Activated CD8-positive, alpha-beta memory T cell treated with anti-CD3 and anti-CD28 coated beads, Interleukin-2, amount 10 ng/mL, durations not matched to agents 7 days and 5 days (primary cell): ENCODE measurements at regions not wholly inside any gene's neighbourhood (a gene's known extent, or its start where the extent isn't known, plus 50 kb on each side); places are given as distances from the start of the nearest gene placed in this dataset.

ENCODE experiments used
- ATAC-seq: fragments of 150-1000 bp; cut with Tn5 transposase; one replicate; pipeline ENCODE4 v1.10.0; 2021; ENCODE audit warnings: moderate library complexity
- CTCF ChIA-PET: fragments of 350-600 bp; sonication (Branson Sonifier 250); formaldehyde crosslinking; loops from one replicate; lab custom pipeline; 2021; ENCODE audit warnings: antibody characterized with exemption; lab: Charles Lee
- DNase-seq: peaks from one replicate; pipeline ENCODE4 v3.0.0-alpha.2; 2020
- H3K27ac Mint-ChIP-seq: one replicate; pipeline ENCODE4 v1.8.0; 2021; ENCODE audit warnings: mild to moderate bottlenecking, mixed read lengths
- H3K27me3 Mint-ChIP-seq: one replicate; pipeline ENCODE4 v1.8.0; 2021; ENCODE audit warnings: mixed read lengths
- H3K36me3 Mint-ChIP-seq: one replicate; pipeline ENCODE4 v1.8.0; 2021; ENCODE audit warnings: mild to moderate bottlenecking, mixed read lengths
- H3K4me1 Mint-ChIP-seq: one replicate; pipeline ENCODE4 v1.8.0; 2021; ENCODE audit warnings: mixed read lengths
- H3K4me3 Mint-ChIP-seq: one replicate; pipeline ENCODE4 v1.8.0; 2021; ENCODE audit warnings: mild to moderate bottlenecking, moderate library complexity, mixed read lengths
- H3K9me3 Mint-ChIP-seq: one replicate; pipeline ENCODE4 v1.8.0; 2022; ENCODE audit warnings: low read depth, mixed read lengths

DNA sequence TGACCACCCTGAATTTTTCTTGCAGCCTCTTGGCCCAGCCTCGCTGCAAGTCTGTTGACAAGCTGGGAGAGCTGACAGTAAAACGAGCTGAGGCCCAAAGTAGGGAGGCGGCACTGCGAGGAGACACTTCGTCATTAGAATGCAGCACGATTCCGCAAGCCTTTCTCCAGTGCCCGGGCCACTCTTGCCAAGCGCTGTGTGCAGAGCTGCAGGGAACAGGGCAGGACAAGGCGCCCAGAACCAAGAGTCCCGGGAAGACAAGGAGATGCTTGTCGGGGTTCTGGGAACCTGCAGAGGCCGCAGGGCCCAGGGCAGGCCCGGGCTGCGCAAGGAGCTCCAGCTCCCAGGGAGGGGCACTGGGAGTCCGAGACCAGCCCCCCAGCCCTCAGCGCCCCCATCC lies 187.1 kb downstream of the BCOR start:
- DNase-seq (no peak), ATAC-seq (no peak)
- Mint-ChIP-seq H3K4me1 (no peaks in the 10 kb centered on the region), H3K36me3 (no peaks in the 10 kb centered on the region), H3K4me3 (no peak overlapping the region), H3K27ac (no peak overlapping the region), H3K9me3 (no peaks in the 10 kb centered on the region), H3K27me3 (no peaks in the 10 kb centered on the region)
- CTCF ChIA-PET, result no interaction called here

DNA sequence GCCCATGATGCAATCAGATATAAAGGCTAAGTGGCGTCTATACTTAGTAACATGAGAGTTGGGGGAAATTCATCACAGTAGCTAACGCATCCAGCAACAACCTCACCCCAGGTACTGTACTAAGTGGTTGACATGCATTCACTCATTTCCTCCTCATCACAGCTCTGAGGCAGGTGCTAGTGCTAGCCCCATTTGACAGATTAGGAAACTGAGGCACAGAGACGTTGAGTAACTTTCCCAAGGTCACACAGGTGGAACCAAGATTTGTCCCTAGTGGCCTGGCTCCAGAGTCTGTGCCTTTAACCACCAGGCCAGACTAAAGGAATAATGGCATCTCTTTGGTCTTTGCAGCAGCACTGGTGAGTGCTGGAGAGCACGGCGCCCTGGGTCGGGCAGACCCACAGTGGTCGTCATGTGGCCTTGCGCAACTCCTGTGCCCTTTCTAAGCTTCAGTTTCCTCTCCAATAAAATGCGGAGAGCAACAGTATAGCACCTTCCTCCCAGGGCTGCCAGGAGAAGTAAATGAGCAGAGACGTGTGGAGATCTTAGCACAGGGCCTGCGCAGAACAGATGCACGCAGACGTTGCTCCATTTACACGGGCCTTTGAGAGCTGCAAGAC lies 186.4 kb downstream of the BCOR start:
- CTCF ChIA-PET, result no interaction called here
- no peak for ATAC-seq
- Mint-ChIP-seq H3K4me3 (no peak overlapping the region), H3K27me3 (no peaks in the 10 kb centered on the region), H3K36me3 (no peaks in the 10 kb centered on the region), H3K9me3 (no peaks in the 10 kb centered on the region), H3K27ac (no peak overlapping the region), H3K4me1 (no peaks in the 10 kb centered on the region)
- DNase-seq, result no peak

DNA sequence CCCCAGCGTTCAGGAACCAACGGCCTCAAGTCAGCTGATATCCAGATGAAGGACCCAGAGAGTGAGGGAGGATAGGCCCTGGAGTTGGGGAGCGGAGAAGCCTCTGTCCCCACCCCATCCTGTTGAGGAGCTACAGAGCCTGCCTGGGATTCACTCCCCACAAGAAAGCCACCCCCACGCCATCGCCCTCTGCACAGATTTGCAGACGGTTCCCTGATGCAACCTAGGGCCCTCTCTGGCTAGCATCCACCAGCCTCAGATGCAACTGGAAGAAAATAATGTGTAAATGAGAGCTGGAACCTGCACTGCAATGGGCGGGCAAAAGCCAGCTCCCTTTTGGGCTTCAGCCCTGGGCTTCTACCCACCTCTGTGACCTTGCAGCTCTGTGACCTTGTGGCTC lies 185.6 kb downstream of the BCOR start:
- Mint-ChIP-seq H3K4me3 (no peak overlapping the region), H3K27ac (no peak overlapping the region)
- DNase-seq, result no peak

DNA sequence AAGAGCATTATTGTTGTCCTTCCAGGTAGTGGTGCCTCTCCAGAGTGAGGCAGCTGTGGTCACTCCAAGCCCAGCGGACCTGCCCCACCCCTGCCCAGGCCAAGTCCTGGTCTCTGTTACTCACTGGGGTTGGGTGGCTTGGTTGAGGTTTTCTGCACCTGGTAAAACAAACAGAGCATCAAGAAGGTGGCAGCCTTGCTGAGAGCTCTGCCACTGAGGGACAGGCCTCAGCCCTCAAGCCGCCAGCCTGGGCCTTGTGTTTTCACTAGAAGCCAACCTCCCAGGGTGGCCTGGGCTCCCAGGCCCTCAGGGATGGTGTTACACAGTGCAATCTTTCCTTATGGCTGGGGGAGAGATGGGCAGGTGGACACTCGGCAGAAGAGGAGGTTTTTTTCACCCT lies 182.7 kb downstream of the BCOR start:
- no peak for DNase-seq
- CTCF ChIA-PET, result no interaction called here
- no peaks in the 10 kb centered on the region for H3K27me3 Mint-ChIP-seq

More for the DNA sequence above, 185.6 kb downstream of the BCOR start:
- no peaks in the 10 kb centered on the region for H3K27me3 Mint-ChIP-seq
- no peaks in the 10 kb centered on the region for H3K36me3 Mint-ChIP-seq
- CTCF ChIA-PET, result no interaction called here
- H3K4me1 Mint-ChIP-seq, result no peaks in the 10 kb centered on the region
- H3K9me3 Mint-ChIP-seq, result no peaks in the 10 kb centered on the region
- no peak for ATAC-seq

DNA sequence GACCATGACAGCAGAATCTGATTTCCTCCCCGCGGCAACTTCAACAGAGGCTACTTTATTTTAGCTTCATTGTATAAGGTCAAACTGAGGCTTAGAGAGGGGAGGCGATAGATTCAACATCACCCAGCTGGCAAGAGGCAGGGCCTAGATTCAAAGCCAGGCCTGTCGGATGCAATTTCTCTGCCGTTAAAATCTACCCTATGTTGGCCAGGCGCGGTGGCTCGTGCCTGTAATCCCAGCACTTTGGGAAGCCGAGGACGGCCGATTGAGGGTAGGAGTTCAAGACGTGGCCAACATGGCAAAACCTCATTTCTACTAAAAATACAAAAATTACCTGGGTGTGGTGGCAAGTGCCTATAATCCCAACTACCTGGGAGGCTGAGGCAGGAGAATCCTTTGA lies 182.2 kb downstream of the BCOR start:
- ATAC-seq (no peak), DNase-seq (no peak)
- no peaks in the 10 kb centered on the region for H3K9me3 Mint-ChIP-seq
- no peaks in the 10 kb centered on the region for H3K36me3 Mint-ChIP-seq
- H3K27me3 Mint-ChIP-seq, result no peaks in the 10 kb centered on the region
- no peak overlapping the region for H3K4me3 Mint-ChIP-seq
- CTCF ChIA-PET, result no interaction called here
- no peak overlapping the region for H3K27ac Mint-ChIP-seq
- peaks cover 5% of the 10 kb centered on the region for H3K4me1 Mint-ChIP-seq

More for the DNA sequence above, 182.7 kb downstream of the BCOR start:
- Mint-ChIP-seq H3K9me3 (no peaks in the 10 kb centered on the region), H3K36me3 (no peaks in the 10 kb centered on the region), H3K4me3 (no peak overlapping the region), H3K4me1 (peaks cover 5% of the 10 kb centered on the region), H3K27ac (no peak overlapping the region)
- ATAC-seq, result no peak

DNA sequence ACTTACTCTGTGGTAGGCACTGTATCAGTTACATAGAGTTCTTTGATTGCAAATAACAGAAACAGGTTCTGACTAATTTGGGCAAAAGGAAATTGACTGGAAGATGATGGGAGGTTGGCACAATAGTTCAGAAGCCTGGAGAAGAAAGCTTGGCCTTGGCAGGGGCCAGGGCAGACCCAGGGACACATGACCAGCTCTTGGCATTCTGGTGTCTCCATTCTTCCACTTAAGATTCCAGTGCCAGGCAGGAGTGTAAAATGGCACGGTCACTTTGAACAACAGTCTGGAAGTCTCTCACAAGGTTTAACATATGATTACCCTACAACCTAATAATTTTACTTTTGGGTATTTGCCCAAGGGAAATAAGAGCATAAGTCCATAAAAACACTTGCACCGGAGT lies 175.9 kb downstream of the BCOR start:
- no peak for DNase-seq
- Mint-ChIP-seq H3K27ac (no peak overlapping the region), H3K36me3 (no peaks in the 10 kb centered on the region), H3K4me1 (peaks cover 5% of the 10 kb centered on the region), H3K4me3 (no peak overlapping the region), H3K27me3 (no peaks in the 10 kb centered on the region), H3K9me3 (no peaks in the 10 kb centered on the region)
- no peak for ATAC-seq
- CTCF ChIA-PET, result no interaction called here

DNA sequence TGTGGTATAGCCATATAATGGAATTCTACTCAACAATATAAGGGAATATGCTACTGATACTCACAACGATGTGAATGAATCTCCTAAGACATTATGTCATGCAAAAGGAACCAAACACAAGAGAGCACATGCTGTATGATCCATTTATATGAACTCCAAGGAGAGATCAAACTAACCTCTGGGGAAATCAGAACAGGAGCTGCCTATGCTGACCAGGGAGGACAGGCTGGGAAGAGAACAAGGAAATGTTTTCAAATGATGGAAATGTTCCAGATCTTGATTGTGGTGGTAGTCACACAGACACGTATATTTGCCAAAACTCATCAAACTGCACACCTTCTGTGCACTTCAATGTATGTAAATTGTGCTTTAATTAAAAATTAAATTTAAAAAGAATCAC lies 175.3 kb downstream of the BCOR start:
- CTCF ChIA-PET, result no interaction called here
- Mint-ChIP-seq H3K4me3 (no peak overlapping the region), H3K4me1 (peaks cover 5% of the 10 kb centered on the region), H3K36me3 (no peaks in the 10 kb centered on the region), H3K27ac (no peak overlapping the region), H3K9me3 (no peaks in the 10 kb centered on the region), H3K27me3 (no peaks in the 10 kb centered on the region)
- DNase-seq (no peak), ATAC-seq (no peak)

DNA sequence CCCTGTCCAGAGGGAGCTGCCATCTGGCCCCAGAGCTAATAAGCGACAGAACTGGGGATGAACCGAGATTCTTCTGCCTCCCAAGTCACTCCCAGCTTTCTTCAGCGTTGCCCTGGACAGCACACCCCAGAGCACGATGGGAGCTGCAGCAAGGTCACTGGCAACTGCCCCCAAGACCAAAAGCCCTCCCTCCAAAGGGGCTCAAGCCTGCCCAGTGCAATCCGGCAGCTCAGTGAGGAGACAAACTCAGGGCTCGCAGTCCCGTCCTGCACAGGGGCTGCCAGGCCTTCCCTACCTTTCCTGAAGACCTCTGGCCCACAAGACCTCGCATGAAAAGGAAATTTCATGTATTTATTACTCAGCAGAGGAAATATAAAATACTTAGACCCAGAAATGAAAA lies 174.8 kb downstream of the BCOR start:
- CTCF ChIA-PET, result no interaction called here
- Mint-ChIP-seq H3K36me3 (no peaks in the 10 kb centered on the region), H3K27me3 (no peaks in the 10 kb centered on the region), H3K27ac (no peak overlapping the region), H3K4me1 (peaks cover 5% of the 10 kb centered on the region), H3K4me3 (no peak overlapping the region), H3K9me3 (no peaks in the 10 kb centered on the region)
- ATAC-seq, result no peak
- no peak for DNase-seq

DNA sequence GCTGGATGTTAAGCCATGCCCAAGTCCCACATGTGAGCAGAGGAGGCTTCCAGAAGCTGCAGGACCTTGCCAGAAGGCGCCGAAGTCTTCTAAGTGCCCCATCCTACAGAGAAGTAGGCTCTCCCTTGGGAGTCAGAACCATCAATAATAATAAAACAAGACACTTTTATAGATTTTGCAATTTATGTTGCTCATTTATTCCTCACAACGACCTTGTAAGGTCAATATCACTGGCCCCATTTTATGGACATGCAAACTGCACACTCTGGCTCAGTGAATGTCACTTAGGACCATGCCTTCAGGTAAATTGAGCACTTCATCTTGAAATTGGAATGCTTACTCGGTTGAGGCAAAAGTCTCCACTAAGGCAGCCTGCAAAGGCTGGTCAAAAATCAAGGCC lies 170.4 kb downstream of the BCOR start:
- DNase-seq (no peak), ATAC-seq (no peak)
- no peaks in the 10 kb centered on the region for H3K27me3 Mint-ChIP-seq
- CTCF ChIA-PET, result no interaction called here
- H3K9me3 Mint-ChIP-seq, result no peaks in the 10 kb centered on the region
- H3K4me3 Mint-ChIP-seq, result no peak overlapping the region
- H3K27ac Mint-ChIP-seq, result no peak overlapping the region
- H3K36me3 Mint-ChIP-seq, result no peaks in the 10 kb centered on the region
- no peaks in the 10 kb centered on the region for H3K4me1 Mint-ChIP-seq

DNA sequence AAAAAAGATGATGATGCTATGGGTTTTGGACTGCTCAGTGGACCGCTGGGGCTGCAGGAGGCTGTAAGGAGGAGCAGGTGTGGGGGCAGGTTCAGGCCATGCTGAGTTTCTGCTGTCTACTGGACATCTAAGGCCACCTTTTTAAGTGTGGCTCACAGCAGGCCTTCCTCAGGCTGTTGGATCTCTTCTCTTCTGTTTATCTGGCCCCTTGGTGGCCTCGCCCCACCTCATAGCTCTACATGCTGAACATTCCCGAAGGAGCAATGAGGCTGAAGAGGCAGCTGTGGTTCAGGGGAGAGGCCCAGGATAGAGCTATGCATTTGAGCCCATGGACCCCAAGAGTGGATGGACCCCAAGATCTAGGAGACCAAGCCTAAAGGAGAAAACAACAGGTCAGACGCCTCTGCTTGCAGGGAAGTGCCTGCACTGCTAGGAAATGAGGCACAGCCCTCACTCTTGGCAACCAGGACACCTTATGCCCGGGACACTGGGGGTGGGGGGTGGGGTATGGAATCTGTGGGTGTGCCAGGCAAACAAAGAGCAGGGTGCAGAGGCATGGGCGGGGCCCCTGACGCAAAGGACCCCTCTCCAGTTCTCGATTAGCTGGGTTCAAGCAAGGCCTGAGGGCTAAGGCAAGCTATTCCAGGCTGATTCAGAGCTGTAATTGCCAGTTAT lies 168.9 kb downstream of the BCOR start:
- Mint-ChIP-seq H3K27ac (no peak overlapping the region), H3K9me3 (no peaks in the 10 kb centered on the region), H3K4me1 (no peaks in the 10 kb centered on the region), H3K4me3 (no peak overlapping the region), H3K36me3 (no peaks in the 10 kb centered on the region), H3K27me3 (no peaks in the 10 kb centered on the region)
- DNase-seq, result no peak
- CTCF ChIA-PET, result no interaction called here
- ATAC-seq, result no peak

DNA sequence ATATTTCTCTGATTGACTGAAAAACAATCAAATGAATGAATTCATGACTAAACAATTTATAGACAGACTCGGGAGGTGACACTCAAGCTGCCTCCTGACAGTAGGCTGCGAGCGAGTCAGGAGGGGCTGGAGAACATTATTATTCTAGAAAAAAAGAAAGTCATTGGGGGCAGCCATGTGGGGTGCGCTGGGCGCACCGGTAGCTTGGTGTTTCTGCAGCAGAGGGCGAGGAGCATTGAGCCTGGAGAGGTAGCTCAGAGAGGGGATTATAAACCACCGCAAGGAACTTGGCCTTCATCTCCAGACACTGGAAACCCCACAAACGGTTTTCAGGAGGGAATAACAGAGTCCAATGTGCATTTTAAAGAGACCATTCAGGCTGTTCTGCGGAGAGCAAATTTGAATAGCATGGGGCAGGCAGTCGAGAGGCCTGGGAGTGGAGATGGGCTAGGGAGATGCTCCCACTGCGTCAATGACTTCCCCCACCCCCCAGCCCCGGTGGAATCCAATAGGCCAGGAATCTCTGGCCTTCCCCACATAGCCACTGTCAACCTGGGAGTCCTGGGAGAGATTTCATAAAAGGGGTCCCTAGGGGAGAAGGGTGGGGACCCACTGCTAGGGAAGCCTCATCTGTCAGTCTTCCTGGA lies 168.3 kb downstream of the BCOR start:
- Mint-ChIP-seq H3K27me3 (no peaks in the 10 kb centered on the region), H3K9me3 (no peaks in the 10 kb centered on the region), H3K4me3 (no peak overlapping the region), H3K4me1 (no peaks in the 10 kb centered on the region), H3K27ac (no peak overlapping the region), H3K36me3 (no peaks in the 10 kb centered on the region)
- ATAC-seq, result no peak
- no peak for DNase-seq
- CTCF ChIA-PET, result no interaction called here

DNA sequence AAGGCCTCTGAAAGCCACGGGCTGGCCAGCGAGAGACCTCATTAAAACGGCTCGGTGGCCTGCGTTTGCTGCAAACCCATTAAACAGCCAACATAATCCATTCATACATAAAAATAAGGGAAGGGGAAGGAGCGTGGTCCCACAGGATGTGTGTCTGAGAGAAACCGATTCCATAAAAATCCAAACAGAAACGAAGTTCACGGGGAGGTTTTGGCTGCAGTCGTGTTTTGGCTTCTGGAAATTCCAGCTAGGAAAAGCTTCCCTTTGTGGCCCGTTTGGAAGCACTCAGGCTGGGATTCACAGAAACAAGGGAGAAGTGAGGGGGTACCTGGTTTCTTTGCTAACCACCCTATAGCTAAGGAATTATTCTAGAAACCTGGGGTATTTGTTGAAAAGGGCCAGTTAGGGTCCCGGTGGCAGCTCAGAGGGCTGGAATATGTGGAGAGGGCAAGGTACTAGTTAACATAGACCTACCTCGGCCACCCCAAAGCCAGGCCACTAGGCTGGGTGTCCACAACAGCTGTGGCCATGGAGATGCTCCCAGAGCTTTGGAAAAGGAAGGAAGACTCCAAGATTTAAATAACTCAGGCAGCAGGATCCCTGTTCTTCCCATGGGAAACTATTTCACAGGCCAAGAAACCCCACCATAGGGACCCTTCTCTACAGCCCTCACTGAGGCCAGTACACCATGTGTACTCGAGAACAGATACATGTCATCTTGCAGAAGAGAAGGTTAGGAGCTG lies 166.8 kb downstream of the BCOR start:
- DNase-seq (no peak), ATAC-seq (no peak)
- no peak overlapping the region for H3K4me3 Mint-ChIP-seq
- no peaks in the 10 kb centered on the region for H3K27me3 Mint-ChIP-seq
- H3K9me3 Mint-ChIP-seq, result no peaks in the 10 kb centered on the region
- no peak overlapping the region for H3K27ac Mint-ChIP-seq
- no peaks in the 10 kb centered on the region for H3K4me1 Mint-ChIP-seq
- H3K36me3 Mint-ChIP-seq, result no peaks in the 10 kb centered on the region
- CTCF ChIA-PET, result no interaction called here

DNA sequence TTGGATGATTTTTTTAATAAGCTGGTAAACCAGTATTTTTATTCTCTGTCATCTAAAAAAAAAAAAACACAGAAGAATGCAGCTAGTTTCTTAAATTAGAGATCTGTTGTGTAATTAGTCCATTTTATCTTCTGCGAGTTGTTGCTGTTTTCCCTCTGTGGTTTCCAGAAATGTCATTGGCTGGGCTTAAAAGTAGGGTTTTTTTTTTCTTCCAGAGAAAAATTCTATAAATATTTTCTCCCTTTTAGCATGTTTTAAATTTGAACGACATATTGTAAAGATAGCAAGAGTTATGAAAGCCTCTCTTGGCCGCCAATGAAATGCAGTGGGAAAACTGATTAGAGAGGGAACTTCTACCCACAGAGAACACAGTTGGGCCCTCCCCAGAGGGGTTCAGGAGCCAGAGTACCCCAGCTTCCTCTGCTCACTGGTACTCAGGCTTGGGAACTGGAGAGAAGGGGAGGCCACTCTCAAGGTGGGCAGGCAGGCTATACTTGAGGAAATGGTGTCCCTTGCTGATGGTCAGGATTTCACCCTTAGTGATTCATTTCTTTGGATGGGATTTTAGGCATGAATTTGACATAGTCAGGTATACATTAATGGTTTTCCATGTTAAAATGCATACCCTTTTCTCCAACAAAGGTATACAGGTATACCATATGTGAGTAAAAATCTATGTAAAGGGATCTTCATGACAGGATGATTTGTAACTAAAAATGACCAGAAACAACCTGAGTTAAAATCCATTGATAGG lies 166.1 kb downstream of the BCOR start:
- Mint-ChIP-seq H3K4me1 (peaks cover 3% of the 10 kb centered on the region), H3K27ac (no peak overlapping the region), H3K9me3 (no peaks in the 10 kb centered on the region), H3K4me3 (no peak overlapping the region), H3K36me3 (no peaks in the 10 kb centered on the region), H3K27me3 (no peaks in the 10 kb centered on the region)
- no peak for ATAC-seq
- DNase-seq, result no peak
- CTCF ChIA-PET, result no interaction called here
